HG03442 (cell line): ENCODE measurements at regions not wholly inside any gene's neighbourhood (a gene's known extent, or its start where the extent isn't known, plus 50 kb on each side); places are given as distances from the start of the nearest gene placed in this dataset.
"Not testable (repeated sequence)": the region's sequence is repeated elsewhere in the genome, so short reads cannot be mapped to it uniquely, and the experiment has no call there.

Experiments used
- ATAC-seq: cut with Tn5 transposase; IDR thresholded peaks from one replicate; pipeline ENCODE4 v1.9.1; 2021; ENCODE audit warnings: mild to moderate bottlenecking, moderate library complexity; ENCODE audit not compliant: unreplicated experiment

DNA sequence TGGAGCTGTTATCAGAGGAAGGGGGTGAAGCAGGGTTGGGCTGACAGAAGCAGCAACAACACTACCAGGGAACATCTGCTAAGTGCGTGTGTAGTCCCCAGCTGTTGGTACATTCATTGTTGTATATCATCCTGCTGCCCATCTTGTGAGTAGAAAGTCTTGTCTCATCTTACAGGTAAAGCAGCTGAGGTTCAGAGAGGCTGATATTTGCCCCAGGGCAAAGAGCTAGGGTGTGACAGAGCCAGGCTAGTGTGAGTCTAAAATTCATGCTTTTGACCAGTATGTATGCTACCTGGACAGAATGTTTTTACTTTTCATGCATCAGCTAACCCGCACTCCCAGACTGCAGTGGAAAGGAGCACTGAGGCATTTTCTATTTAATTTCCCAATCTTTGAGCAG, 221.6 kb downstream of the STK31 start:
- ATAC-seq = no peak

GRCh38 chr7:23938215-23938614, 228.2 kb downstream of the STK31 start:
- ATAC-seq = no peak

GRCh38 chr7:23938937-23939552, 229.0 kb downstream of the STK31 start:
- peak; percentile 79 for ATAC-seq

GRCh38 chr7:23939747-23940146, 229.7 kb downstream of the STK31 start:
- not testable (repeated sequence) for ATAC-seq

GRCh38 chr7:23941551-23941950, 231.5 kb downstream of the STK31 start:
- no peak for ATAC-seq

GRCh38 chr7:23942032-23942431, 232.0 kb downstream of the STK31 start:
- ATAC-seq = no peak

GRCh38 chr7:23944131-23944530, 234.1 kb downstream of the STK31 start:
- no peak for ATAC-seq

DNA sequence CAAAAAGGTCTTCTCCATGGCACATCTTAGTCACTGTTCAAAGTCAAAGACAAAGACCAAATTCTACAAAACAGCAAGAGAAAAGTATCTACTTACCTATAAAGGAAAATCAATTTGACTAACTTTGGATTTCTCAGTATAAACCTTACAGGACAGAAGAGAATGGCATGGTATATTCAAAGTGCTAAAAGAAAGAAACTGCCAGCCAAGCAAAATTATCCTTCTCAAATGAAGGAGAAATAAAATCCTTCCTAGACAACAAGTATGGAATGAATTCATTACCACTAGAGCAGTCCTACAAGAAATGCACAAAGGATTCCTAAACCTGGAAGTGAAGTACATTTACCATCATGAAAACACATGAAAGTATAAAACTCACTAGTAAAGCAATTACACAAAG, 235.5 kb downstream of the STK31 start:
- no peak for ATAC-seq

- ATAC-seq = no peak
Measured at GRCh38 chr7:23955145-23955544, 245.1 kb downstream of the STK31 start.

DNA sequence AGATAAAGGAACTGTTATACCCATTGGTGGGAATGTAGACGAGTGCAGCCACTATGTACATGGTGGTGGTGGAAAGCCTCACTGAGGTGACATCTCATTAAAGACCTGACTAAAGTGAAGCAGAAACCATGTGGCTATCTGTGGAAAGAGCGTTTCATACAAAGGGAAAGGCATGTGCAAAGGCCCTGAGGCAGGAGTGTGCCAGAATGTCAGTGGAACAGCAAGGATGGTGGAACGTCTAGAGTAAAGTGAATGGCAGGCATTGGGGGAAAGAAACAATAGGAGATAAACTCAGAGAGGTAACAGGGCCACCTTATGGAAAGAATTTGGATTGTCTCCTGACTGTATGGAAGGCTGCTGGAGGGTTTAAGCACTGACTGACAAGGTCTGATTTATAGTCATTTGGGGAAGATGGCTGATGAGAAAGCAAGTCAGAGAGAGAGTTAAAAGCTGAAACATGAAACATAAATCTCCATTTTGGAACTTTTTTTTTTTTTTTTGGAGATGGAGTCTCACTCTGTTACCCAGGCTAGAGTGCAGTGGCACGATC, 245.7 kb downstream of the STK31 start:
- no peak for ATAC-seq

DNA sequence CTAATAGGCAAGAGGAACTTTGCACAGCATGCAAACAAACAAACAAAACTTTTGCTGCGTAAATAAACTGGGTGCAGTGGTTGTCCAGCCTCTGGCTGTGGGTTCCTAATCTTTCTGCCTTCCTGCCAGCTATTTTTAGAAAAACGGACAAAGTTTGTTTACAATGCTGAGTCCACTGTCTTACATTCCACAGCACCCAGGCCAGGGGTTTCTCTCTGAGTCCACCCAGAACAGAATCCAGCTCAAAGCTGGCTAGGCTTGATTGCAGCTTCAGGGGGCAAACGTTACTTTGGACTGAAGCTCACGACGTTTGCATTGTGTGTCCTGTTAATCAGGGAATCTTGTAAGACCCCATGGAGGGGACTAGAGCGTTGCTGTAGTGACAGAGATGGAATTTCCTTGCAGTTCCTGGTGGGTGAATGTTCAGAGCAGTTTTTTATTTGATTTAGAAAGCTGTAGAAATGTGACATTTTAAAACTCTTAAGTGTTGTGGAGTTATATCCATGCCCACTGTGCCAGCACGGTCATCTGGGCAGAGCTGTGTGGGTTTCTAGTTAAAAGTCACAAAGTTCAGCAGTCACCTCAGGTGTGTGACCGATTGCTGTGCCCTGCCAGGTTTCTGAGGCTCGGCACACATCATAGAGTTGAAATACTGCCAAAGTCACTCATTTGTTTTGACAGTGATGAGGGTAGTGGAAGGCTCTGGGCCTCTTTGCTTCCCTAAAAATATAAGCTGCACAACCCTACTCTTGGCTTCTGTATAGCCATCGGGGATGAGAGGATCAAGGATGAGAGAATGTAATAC, 247.0 kb downstream of the STK31 start:
- ATAC-seq = no peak

GRCh38 chr7:23959821-23960220, 249.8 kb downstream of the STK31 start:
- ATAC-seq = no peak

DNA sequence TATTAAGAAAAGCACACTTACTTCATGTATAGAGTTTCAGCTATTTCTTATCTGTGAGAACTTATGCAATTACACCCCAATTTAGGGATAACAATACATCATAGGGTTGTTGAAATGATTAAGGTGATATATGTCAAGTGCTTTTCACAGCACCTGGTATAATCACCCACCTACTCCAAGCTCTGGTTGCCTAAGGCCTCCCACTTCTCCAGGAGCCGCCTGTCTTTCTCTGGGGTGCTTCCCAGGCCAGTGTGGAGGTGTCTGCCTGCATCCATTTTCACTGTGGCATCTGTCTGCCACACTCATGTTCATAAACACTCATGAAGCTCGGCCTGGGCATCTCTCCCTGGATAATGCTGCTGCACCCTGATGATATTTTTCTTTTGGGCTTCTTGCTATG, 250.3 kb downstream of the STK31 start:
- ATAC-seq = no peak

DNA sequence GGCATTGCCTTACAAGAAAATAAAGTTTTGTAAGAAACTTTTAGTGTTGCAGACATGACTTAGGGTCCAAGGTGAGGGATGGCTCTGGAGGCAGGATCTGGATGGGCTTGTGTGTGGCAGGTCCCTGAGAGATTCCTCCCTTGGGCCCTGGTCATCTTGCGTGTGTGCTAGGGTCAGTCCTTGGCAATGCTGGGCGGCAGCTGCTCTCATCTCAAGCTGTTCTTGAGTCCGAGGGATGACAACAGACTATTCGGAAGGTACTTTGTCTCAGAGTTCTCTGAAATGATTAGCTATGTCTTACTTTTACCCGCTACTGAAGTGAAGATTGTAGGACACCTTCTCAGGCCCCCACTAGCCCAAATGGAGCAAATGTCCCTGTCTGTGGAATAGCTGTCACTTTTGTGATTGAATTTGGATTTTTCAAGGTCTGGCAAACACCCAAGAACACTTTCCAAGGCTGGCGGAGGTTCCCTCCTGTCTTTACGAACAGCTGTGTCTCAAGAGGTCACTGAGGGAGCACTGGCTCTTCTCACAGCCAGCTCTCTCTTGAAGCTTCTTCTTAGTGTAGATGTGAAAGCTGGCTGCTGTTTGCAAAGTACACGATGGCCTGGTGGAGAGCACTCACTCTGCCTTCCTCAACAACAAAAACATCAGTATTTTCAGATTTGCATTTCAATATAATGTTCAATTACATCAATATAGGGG, 253.6 kb downstream of the STK31 start:
- no peak for ATAC-seq

DNA sequence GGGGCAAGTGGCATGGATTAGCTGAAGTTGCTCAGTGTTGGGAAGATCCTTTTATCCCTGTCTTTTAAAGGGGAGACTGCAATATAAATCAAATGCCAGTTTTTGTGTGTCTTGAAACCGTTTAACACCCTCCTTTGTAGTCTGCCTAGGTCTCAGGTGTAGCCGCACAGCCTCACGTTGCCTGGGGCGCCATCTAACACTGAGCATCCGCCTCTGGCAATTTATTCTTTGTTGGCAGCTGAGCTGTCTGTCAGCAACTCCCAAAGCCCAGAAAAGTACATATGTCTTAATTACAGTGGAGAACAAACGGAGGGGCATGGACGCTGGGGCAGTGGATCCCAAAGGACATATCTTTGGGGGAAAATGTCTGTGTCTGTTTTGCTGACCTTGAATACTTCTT, 254.7 kb downstream of the STK31 start:
- no peak for ATAC-seq

DNA sequence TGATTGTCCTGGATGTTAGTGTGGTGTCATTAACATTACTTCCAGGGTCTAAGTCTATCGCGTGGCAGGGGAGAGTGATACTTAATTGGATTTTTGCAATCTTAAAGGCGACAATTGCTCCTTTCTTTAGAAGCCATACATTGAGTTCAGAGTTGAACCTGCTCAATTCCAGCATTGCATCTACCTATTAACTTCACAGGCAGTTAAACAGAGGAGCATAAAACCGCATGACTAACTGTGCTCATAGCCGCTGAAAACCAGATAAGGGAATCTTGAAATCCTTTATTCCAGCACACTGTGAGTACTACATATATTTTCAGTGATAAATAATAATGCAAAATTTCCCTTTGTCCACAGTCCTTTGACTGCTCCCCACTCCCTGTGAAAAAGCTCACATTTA, 255.3 kb downstream of the STK31 start:
- no peak for ATAC-seq

GRCh38 chr7:23966941-23967340, 256.9 kb downstream of the STK31 start:
- ATAC-seq = no peak

DNA sequence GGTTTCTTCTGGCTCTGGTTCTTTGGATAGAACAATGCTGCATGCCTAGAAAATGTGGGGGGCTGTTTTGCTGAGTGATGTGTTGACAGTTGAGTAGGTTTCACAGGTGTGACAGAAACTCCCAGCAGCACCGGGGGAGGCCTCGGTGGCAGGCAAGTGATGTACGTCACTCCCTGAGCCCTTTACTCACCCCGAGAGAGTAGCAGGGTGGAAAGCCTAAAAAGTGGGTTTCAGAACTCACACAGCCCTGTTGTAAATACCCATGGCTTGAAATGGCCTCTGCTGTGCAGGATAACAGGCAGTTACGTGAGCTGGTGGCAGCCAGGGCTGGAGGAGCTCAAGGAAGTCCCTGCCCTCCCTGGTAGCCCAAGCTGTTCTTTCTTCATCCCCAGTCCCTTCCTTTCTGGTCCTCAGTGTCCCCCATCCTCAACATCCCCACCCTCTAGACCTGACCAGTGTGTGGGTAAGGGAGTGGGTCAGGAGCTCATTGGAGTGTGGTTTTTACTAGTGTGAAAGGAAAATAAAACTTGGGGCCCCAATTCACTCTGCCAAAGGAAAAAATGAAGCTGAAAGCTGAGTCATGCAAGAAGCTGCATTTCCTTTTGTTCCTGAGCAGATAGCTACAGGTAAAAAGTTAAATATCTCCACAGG, 258.1 kb downstream of the STK31 start:
- ATAC-seq = no peak

DNA sequence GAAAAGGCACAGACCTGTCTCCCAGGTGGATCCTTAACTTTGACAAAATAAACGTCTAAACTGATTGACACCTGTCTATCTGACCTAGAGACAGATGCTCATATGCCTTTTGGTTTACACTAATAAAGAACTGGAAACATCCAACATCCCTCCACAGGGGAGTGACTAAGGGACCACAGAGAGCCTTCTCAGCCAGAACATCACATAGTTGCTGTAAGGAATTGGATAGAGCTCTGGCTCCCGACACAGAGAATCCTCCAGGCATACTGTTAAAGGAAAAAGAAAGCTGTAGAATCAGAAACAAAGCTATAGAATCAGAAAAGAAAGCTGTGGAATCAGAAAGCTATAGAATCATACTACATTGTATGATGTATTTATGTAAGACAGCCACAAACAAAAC, 258.8 kb downstream of the STK31 start:
- no peak for ATAC-seq

DNA sequence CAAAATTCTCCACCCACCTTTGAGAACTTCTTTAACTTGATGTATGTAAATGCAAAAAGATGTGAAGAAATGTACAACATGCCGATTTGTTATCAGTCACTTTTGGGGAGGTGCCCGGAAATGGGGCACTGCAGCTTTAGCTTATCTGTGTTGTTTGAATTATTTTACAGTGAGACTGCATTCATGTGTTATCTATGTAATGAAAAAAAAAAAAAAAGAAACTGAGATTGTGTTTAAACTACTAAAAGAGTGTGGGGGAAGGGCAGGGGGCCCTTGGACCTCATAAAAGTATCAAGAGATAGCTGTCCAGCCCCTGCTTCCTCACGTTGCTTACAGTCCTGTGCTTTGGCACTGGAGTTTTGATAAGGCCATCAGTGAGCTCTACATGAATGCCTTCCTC, 259.4 kb downstream of the STK31 start:
- no peak for ATAC-seq

- ATAC-seq = no peak
Measured at GRCh38 chr7:23970193-23970592, 260.2 kb downstream of the STK31 start.
